ENCODE measurements at regions not wholly inside any gene's neighbourhood (a gene's known extent, or its start where the extent isn't known, plus 50 kb on each side); places are given as distances from the start of the nearest gene placed in this dataset.

- TF ChIP-seq CTCF (IDR thresholded peaks at IDR 0.05) (no peak), POLR2A (IDR thresholded peaks at IDR 0.05) (no peak), EP300 (IDR thresholded peaks at IDR 0.05) (no peak)
Measured at GRCh38 chr22:48669986-48670716, 1157.5 kb downstream of the BRD1 start.

Measured in tibial nerve (tissue), 4 donors.